GM12878 (cell line): ENCODE measurements at regions not wholly inside any gene's neighbourhood (a gene's known extent, or its start where the extent isn't known, plus 50 kb on each side); places are given as distances from the start of the nearest gene placed in this dataset.
A peak's percentile ranks its signal among the peaks of the same experiment; 100 is the strongest.

ENCODE experiments used
- ASH2L ChIP-seq: fragments of 300-600, 200-600 bp; sonication (generic); IDR thresholded peaks from 2 replicates; pipeline ENCODE4 v1.6.1; 2017; ENCODE audit warnings: low read depth, mild to moderate bottlenecking, borderline replicate concordance
- BMI1 ChIP-seq: fragments of 450-650 bp; IDR thresholded peaks from 2 replicates; pipeline ENCODE4 v1.6.1; 2016; ENCODE audit warnings: mild to moderate bottlenecking, moderate library complexity, borderline replicate concordance
- EP300 ChIP-seq, 2 experiments: fragments of 150-350 bp in 1 of 2; IDR thresholded peaks; 2 replicates each; pipeline ENCODE4 v1.6.1; 2011 to 2012; ENCODE audit warnings: low read depth in 2 of 2, low read length in 2 of 2, borderline replicate concordance in 1 of 2, improper control_type of control experiment in 1 of 2, inconsistent platforms in 1 of 2; ENCODE audit not compliant: control insufficient read depth in 1 of 2
- FOXM1 ChIP-seq: IDR thresholded peaks from 2 replicates; pipeline ENCODE4 v1.6.1; 2012; ENCODE audit warnings: low read depth, mild to moderate bottlenecking, inconsistent platforms, low read length, moderate library complexity
- GABPA ChIP-seq: IDR thresholded peaks from 2 replicates; pipeline ENCODE4 v1.6.1; 2014; ENCODE audit warnings: antibody characterized with exemption, low read depth, mild to moderate bottlenecking, inconsistent platforms
- MTA3 ChIP-seq: IDR thresholded peaks from 2 replicates; pipeline ENCODE4 v1.6.1; 2012; ENCODE audit warnings: low read length, inconsistent platforms, borderline replicate concordance
- NFYA ChIP-seq: IDR thresholded peaks from 2 replicates; pipeline ENCODE4 v1.6.1; 2011; ENCODE audit warnings: low read depth, mild to moderate bottlenecking, low read length, improper control_type of control experiment, borderline replicate concordance
- NRF1 ChIP-seq: conservative IDR thresholded peaks from 2 replicates; pipeline ENCODE4 v1.6.1; 2011; ENCODE audit warnings: mild to moderate bottlenecking, low read depth, low read length, improper control_type of control experiment
- POLR2AphosphoS5 ChIP-seq: IDR thresholded peaks from 2 replicates; pipeline ENCODE4 v1.6.1; 2011; ENCODE audit warnings: mild to moderate bottlenecking, low read length, inconsistent platforms
- RAD51 ChIP-seq: fragments of 450-650 bp; IDR thresholded peaks from 2 replicates; pipeline ENCODE4 v1.6.1; 2016; ENCODE audit warnings: moderate library complexity, mild to moderate bottlenecking, inconsistent platforms
- SMC3 ChIP-seq: IDR thresholded peaks from 2 replicates; pipeline ENCODE4 v1.6.1; 2011; ENCODE audit warnings: low read length, improper control_type of control experiment, borderline replicate concordance
- SPI1 ChIP-seq: IDR thresholded peaks from 2 replicates; pipeline ENCODE4 v1.6.1; 2011; ENCODE audit warnings: low read depth, mild to moderate bottlenecking, low read length, moderate library complexity, borderline replicate concordance; ENCODE audit not compliant: insufficient read depth
- TBL1XR1 ChIP-seq: IDR thresholded peaks from 2 replicates; pipeline ENCODE4 v1.6.1; 2012; ENCODE audit warnings: low read depth, low read length, improper control_type of control experiment
- YBX1 ChIP-seq: fragments of 450-650 bp; IDR thresholded peaks from 2 replicates; pipeline ENCODE4 v1.6.1; 2016; ENCODE audit warnings: antibody characterized with exemption
- TF ChIP-seq, protein P1 (sequence below): fragments of 450-650 bp; IDR thresholded peaks from 2 replicates; pipeline ENCODE4 v1.6.1; 2017; ENCODE audit warnings: mild to moderate bottlenecking, low read depth, inconsistent platforms; ENCODE audit not compliant: poor library complexity, severe bottlenecking
- TF ChIP-seq, protein P2 (sequence below): fragments of 450-650 bp; formaldehyde crosslinking; IDR thresholded peaks from 2 replicates; pipeline ENCODE4 v1.4.0; 2022; ENCODE audit warnings: mild to moderate bottlenecking, moderate library complexity
- TF ChIP-seq, protein P3 (sequence below): IDR thresholded peaks from 2 replicates; pipeline ENCODE4 v1.6.1; 2011; ENCODE audit warnings: borderline replicate concordance, low read depth, mild to moderate bottlenecking, moderate library complexity, low read length; ENCODE audit not compliant: insufficient read depth, poor library complexity, severe bottlenecking
- TF ChIP-seq, protein P4 (sequence below): IDR thresholded peaks from 2 replicates; pipeline ENCODE4 v1.6.1; 2011; ENCODE audit warnings: borderline replicate concordance, low read depth, mild to moderate bottlenecking, moderate library complexity, mixed read lengths, low read length; ENCODE audit not compliant: insufficient read depth; ENCODE audit errors: extremely low read length
- TF ChIP-seq, protein P5 (sequence below): IDR thresholded peaks from 2 replicates; pipeline ENCODE4 v1.6.1; 2011; ENCODE audit warnings: mild to moderate bottlenecking, low read depth, low read length, moderate library complexity; ENCODE audit not compliant: insufficient replicate concordance
- TF ChIP-seq, protein P6 (sequence below): fragments of 450-650 bp; IDR thresholded peaks from 2 replicates; pipeline ENCODE4 v1.6.1; 2014; ENCODE audit warnings: mild to moderate bottlenecking

DNA sequence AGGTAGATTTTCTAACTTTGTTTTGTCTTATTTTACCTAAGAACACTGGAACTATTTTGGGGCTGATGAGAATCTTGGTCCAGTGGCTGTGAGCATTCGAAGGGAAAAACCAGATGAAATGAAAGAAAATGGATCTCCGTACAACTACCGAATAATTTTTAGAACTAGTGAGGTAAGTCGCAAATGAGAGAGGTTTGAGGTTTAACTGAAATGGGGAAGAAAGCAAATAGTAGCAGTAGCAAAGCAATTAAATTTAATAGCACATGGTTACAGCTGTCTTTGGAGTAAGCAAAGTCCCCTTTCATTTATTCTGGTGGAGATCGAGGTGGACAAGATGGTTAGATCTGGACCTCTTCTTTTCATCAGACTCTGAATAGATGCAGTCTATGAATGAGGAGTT lies 313.5 kb upstream of the RGS6 start (continued):
- TF ChIP-seq, protein P1, sequence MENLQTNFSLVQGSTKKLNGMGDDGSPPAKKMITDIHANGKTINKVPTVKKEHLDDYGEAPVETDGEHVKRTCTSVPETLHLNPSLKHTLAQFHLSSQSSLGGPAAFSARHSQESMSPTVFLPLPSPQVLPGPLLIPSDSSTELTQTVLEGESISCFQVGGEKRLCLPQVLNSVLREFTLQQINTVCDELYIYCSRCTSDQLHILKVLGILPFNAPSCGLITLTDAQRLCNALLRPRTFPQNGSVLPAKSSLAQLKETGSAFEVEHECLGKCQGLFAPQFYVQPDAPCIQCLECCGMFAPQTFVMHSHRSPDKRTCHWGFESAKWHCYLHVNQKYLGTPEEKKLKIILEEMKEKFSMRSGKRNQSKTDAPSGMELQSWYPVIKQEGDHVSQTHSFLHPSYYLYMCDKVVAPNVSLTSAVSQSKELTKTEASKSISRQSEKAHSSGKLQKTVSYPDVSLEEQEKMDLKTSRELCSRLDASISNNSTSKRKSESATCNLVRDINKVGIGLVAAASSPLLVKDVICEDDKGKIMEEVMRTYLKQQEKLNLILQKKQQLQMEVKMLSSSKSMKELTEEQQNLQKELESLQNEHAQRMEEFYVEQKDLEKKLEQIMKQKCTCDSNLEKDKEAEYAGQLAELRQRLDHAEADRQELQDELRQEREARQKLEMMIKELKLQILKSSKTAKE = no peak
- TF ChIP-seq EP300 (IDR thresholded peaks at IDR 0.05; ENCODE audit: borderline replicate concordance in 1 of 2, control insufficient read depth in 1 of 2, low read depth in 2 of 2, low read length in 2 of 2) (peak; percentile 52 to 66; a peak in 3 of 4 replicates), POLR2AphosphoS5 (no peak), YBX1 (no peak), SPI1 (no peak), RAD51 (no peak), TBL1XR1 (no peak), NRF1 (no peak), ASH2L (no peak), MTA3 (no peak), NFYA (no peak), BMI1 (no peak; the same call in 1 of the 2 replicates), SMC3 (no peak), FOXM1 (no peak), GABPA (no peak)
- TF ChIP-seq, protein P2, sequence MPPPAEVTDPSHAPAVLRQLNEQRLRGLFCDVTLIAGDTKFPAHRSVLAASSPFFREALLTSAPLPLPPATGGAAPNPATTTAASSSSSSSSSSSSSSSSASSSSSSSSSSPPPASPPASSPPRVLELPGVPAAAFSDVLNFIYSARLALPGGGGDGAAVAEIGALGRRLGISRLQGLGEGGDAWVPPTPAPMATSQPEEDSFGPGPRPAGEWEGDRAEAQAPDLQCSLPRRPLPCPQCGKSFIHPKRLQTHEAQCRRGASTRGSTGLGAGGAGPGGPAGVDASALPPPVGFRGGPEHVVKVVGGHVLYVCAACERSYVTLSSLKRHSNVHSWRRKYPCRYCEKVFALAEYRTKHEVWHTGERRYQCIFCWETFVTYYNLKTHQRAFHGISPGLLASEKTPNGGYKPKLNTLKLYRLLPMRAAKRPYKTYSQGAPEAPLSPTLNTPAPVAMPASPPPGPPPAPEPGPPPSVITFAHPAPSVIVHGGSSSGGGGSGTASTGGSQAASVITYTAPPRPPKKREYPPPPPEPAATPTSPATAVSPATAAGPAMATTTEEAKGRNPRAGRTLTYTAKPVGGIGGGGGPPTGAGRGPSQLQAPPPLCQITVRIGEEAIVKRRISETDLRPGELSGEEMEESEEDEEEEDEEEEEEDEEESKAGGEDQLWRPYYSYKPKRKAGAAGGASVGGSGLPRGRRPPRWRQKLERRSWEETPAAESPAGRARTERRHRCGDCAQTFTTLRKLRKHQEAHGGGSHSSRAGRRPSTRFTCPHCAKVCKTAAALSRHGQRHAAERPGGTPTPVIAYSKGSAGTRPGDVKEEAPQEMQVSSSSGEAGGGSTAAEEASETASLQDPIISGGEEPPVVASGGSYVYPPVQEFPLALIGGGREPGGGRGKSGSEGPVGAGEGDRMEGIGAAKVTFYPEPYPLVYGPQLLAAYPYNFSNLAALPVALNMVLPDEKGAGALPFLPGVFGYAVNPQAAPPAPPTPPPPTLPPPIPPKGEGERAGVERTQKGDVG = no peak
- TF ChIP-seq, protein P3, sequence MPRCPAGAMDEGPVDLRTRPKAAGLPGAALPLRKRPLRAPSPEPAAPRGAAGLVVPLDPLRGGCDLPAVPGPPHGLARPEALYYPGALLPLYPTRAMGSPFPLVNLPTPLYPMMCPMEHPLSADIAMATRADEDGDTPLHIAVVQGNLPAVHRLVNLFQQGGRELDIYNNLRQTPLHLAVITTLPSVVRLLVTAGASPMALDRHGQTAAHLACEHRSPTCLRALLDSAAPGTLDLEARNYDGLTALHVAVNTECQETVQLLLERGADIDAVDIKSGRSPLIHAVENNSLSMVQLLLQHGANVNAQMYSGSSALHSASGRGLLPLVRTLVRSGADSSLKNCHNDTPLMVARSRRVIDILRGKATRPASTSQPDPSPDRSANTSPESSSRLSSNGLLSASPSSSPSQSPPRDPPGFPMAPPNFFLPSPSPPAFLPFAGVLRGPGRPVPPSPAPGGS = no peak
- TF ChIP-seq, protein P4, sequence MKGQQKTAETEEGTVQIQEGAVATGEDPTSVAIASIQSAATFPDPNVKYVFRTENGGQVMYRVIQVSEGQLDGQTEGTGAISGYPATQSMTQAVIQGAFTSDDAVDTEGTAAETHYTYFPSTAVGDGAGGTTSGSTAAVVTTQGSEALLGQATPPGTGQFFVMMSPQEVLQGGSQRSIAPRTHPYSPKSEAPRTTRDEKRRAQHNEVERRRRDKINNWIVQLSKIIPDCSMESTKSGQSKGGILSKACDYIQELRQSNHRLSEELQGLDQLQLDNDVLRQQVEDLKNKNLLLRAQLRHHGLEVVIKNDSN = no peak
- TF ChIP-seq, protein P5, sequence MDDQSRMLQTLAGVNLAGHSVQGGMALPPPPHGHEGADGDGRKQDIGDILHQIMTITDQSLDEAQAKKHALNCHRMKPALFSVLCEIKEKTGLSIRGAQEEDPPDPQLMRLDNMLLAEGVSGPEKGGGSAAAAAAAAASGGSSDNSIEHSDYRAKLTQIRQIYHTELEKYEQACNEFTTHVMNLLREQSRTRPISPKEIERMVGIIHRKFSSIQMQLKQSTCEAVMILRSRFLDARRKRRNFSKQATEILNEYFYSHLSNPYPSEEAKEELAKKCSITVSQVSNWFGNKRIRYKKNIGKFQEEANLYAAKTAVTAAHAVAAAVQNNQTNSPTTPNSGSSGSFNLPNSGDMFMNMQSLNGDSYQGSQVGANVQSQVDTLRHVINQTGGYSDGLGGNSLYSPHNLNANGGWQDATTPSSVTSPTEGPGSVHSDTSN = no peak
- TF ChIP-seq, protein P6, sequence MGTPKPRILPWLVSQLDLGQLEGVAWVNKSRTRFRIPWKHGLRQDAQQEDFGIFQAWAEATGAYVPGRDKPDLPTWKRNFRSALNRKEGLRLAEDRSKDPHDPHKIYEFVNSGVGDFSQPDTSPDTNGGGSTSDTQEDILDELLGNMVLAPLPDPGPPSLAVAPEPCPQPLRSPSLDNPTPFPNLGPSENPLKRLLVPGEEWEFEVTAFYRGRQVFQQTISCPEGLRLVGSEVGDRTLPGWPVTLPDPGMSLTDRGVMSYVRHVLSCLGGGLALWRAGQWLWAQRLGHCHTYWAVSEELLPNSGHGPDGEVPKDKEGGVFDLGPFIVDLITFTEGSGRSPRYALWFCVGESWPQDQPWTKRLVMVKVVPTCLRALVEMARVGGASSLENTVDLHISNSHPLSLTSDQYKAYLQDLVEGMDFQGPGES = no peak
